Colonic mucosa (tissue), 4 donors: ENCODE measurements at regions not wholly inside any gene's neighbourhood (a gene's known extent, or its start where the extent isn't known, plus 50 kb on each side); places are given as distances from the start of the nearest gene placed in this dataset.

Experiments used
- DNase-seq: peaks from one replicate; pipeline ENCODE4 v3.0.0-alpha.2; 2020
- H3K27ac ChIP-seq: fragments of 200-600 bp; one replicate; pipeline ENCODE4 v1.8.0; 2021
- H3K27me3 ChIP-seq: fragments of 200-600 bp; one replicate; pipeline ENCODE4 v1.8.0; 2021
- H3K36me3 ChIP-seq: fragments of 200-600 bp; one replicate; pipeline ENCODE4 v1.8.0; 2021
- H3K4me1 ChIP-seq: fragments of 200-600 bp; one replicate; pipeline ENCODE4 v1.8.0; 2021; ENCODE audit warnings: mild to moderate bottlenecking
- H3K4me3 ChIP-seq: fragments of 200-600 bp; one replicate; pipeline ENCODE4 v1.8.0; 2021
- H3K9ac ChIP-seq, 2 donors: one replicate each; pipeline ENCODE4 v1.7.0; 2013; ENCODE audit warnings: control low read depth in 2 of 2, low read depth in 2 of 2, low read length in 2 of 2
- H3K9me3 ChIP-seq: fragments of 200-600 bp; one replicate; pipeline ENCODE4 v1.8.0; 2021
- intact Hi-C: fragments of 100-400 bp; cut with DNase I; formaldehyde crosslinking; loops from one replicate; pipeline ENCODE4 v1.14.1; 2022
- TF ChIP-seq, protein P1 (sequence below): fragments of 200-600 bp; IDR thresholded peaks from one replicate; pipeline ENCODE4 v1.8.0; 2022; ENCODE audit warnings: antibody characterized with exemption, mild to moderate bottlenecking
- donor health status: healthy.
- donor health status: DM: no; HTN: no; CAD: no.
- donor health status: DM: no; HTN: no; CAD: no.

DNA sequence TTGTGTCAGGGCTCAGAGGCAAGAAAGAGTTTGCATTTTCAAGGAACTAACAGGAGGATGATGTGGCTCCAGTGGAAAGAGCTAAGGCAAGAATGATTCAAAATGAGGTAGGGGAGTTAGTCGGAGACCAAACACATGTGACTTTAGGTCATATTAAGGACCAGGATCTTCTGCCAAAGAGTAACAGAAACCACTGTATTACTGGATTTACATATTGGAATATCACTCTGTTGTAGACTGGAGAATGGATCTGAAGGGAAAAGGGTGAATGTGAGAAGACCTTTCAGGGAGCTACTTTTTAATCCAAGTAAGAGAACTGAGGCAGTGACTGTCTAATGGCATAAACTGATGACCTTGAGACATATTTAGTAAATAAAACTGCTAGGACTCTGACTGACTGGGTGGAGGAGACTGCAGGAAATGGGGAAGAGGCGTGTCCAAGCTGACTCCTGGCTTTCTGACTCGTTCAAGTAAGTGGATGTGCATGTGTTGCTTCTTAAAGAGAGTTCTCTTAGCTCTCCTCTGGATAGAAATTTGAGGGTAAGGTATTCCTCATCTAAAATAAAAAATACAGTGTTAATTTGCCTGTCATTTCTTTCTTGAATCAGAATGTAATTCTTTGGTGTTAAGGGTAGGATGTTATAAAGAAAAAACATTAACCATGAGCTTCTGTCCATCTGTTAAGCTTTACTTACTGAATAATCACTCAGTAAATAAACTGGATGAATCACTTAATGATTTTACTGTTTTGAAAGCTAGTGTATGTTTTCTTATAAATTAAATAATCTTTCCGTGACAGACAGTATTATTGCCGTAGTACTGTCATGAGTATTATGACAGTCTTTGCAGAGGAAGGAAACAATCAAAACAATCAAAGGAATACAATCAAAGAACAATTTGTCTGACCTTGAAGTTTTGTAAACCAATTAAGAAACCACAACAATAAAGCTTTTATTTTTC lies 58.3 kb upstream of the CFAP20DC start:
- no peaks in the 10 kb centered on the region for H3K27me3 ChIP-seq
- no peaks in the 10 kb centered on the region for H3K9me3 ChIP-seq
- no peak overlapping the region for H3K4me3 ChIP-seq
- no peaks in the 10 kb centered on the region for H3K36me3 ChIP-seq
- TF ChIP-seq, protein P1, sequence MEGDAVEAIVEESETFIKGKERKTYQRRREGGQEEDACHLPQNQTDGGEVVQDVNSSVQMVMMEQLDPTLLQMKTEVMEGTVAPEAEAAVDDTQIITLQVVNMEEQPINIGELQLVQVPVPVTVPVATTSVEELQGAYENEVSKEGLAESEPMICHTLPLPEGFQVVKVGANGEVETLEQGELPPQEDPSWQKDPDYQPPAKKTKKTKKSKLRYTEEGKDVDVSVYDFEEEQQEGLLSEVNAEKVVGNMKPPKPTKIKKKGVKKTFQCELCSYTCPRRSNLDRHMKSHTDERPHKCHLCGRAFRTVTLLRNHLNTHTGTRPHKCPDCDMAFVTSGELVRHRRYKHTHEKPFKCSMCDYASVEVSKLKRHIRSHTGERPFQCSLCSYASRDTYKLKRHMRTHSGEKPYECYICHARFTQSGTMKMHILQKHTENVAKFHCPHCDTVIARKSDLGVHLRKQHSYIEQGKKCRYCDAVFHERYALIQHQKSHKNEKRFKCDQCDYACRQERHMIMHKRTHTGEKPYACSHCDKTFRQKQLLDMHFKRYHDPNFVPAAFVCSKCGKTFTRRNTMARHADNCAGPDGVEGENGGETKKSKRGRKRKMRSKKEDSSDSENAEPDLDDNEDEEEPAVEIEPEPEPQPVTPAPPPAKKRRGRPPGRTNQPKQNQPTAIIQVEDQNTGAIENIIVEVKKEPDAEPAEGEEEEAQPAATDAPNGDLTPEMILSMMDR, result no peak
- DNase-seq, result peak; percentile 25
- H3K9ac ChIP-seq, result no peak overlapping the region
- H3K4me1 ChIP-seq, result no peaks in the 10 kb centered on the region
- no peak overlapping the region for H3K27ac ChIP-seq
- intact Hi-C loops, result no loop called here

DNA sequence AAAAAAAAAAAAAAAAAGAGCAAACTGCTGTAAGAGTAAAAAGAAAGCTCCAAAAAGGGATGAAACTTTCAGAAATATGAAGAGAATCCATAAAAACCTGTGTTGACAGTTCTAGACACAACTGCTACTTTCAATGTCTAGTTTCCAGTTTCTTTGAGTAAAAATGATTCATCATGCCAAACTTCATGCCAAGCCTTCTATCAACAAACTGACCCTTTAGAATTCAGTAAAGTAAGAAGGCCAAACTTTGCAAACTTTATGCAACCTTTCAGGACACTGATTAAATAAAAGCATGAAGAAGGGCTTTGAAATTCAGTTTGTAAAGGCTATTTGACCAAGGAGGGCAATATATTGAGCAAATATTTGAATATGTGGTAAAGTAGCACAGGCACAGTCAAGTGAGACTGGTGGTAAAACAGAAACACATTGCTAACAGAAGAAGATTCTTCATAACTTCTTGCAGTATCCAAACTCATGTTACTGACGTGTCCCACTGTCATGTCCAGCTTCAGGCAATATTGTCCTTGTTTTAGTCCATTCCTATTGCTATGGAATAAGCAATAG lies 56.3 kb upstream of the CFAP20DC start:
- intact Hi-C loops, result no loop called here
- Histone ChIP-seq H3K27ac (no peak overlapping the region), H3K27me3 (no peaks in the 10 kb centered on the region), H3K9ac (no peak overlapping the region), H3K9me3 (no peaks in the 10 kb centered on the region), H3K4me1 (no peaks in the 10 kb centered on the region), H3K36me3 (no peaks in the 10 kb centered on the region), H3K4me3 (no peak overlapping the region)
- TF ChIP-seq, protein P1, result no peak
- DNase-seq, result no peak

DNA sequence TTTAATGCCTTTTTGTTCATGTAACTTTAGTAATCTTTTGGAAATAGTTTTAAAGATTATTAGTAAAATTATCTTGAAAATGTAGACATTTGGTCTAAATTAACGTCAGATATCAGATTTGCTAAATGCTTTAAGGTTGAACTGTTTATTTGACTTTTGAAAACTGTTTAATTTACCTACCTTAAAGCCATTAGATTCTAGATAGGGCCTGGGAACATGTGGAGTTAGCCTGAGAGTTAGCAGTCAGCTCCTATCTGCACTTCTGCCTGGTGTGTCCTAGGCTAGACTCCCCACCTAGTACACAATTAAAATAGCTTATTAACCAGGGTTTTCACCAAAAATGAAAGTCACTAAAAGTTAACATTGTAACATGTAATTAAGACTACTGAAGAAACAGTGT lies 53.7 kb upstream of the CFAP20DC start:
- TF ChIP-seq, protein P1, result no peak
- Histone ChIP-seq H3K36me3 (no peaks in the 10 kb centered on the region), H3K9me3 (no peaks in the 10 kb centered on the region), H3K4me1 (no peaks in the 10 kb centered on the region), H3K27ac (no peak overlapping the region), H3K9ac (no peak overlapping the region), H3K27me3 (no peaks in the 10 kb centered on the region), H3K4me3 (no peak overlapping the region)
- DNase-seq, result no peak
- intact Hi-C loops, result no loop called here

DNA sequence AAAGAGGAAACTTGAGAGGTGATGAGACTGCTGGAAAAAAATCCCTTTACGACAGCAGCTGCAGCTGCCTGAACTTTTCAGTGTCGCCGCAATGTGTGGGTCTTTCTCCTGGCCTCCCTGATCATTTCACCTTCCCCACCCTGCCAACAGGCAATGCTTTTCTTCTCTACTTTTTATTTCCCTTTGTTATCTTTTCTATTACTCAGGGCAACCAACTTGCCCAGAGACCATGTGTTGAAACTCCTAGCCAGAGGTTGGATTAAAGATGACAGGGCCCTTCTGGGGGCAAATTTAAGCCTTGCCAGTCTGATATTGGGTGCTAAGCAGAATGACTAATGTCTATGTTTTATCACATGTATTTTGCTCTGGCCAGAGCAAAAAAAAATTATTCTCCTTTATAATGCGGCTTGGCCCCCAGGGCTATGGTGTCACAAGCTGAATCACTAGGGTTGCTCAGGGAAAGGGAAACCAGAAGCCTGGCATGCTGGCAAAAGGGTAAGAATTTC lies 51.5 kb upstream of the CFAP20DC start:
- Histone ChIP-seq H3K27me3 (no peaks in the 10 kb centered on the region), H3K36me3 (no peaks in the 10 kb centered on the region), H3K4me3 (no peak overlapping the region), H3K9ac (no peak overlapping the region), H3K27ac (no peak overlapping the region), H3K9me3 (no peaks in the 10 kb centered on the region), H3K4me1 (no peaks in the 10 kb centered on the region)
- no peak for DNase-seq
- TF ChIP-seq, protein P1, result no peak
- intact Hi-C loops, result no loop called here
